Ecto neural progenitor cell (in vitro differentiated cells): ENCODE measurements at regions not wholly inside any gene's neighbourhood (a gene's known extent, or its start where the extent isn't known, plus 50 kb on each side); places are given as distances from the start of the nearest gene placed in this dataset.
"Not testable (repeated sequence)": the region's sequence is repeated elsewhere in the genome, so short reads cannot be mapped to it uniquely, and the experiment has no call there.

Source experiments
- DNase-seq: peaks from one replicate; pipeline ENCODE4 v3.0.0-alpha.2; 2018; ENCODE audit warnings: low spot score

- no peak for DNase-seq
Observed at GRCh38 chrX:82528525-82528924, 979.6 kb upstream of the POU3F4 start.

- no peak for DNase-seq
Observed at GRCh38 chrX:82534086-82534597, 973.9 kb upstream of the POU3F4 start.

GRCh38 chrX:82537205-82537604 is 970.9 kb upstream of the POU3F4 start:
- not testable (repeated sequence) for DNase-seq

- DNase-seq, result no peak
Observed at GRCh38 chrX:82541822-82542221, 966.3 kb upstream of the POU3F4 start.

GRCh38 chrX:82552201-82552600 is 955.9 kb upstream of the POU3F4 start:
- not testable (repeated sequence) for DNase-seq

- no peak for DNase-seq
Observed at GRCh38 chrX:82556588-82556987, 951.5 kb upstream of the POU3F4 start.

- no peak for DNase-seq
Observed at GRCh38 chrX:82585868-82586267, 922.2 kb upstream of the POU3F4 start.

- DNase-seq, result no peak
Observed at GRCh38 chrX:82589410-82589809, 918.7 kb upstream of the POU3F4 start.

GRCh38 chrX:82591421-82591820 is 916.7 kb upstream of the POU3F4 start:
- no peak for DNase-seq

GRCh38 chrX:82626978-82627377 is 881.1 kb upstream of the POU3F4 start:
- DNase-seq, result no peak

- DNase-seq, result no peak
Observed at GRCh38 chrX:82627568-82627967, 880.5 kb upstream of the POU3F4 start.

- DNase-seq, result no peak
Observed at GRCh38 chrX:82648062-82648461, 860.0 kb upstream of the POU3F4 start.

- DNase-seq, result no peak
Observed at GRCh38 chrX:82649645-82650044, 858.4 kb upstream of the POU3F4 start.

GRCh38 chrX:82658492-82658891 is 849.6 kb upstream of the POU3F4 start:
- DNase-seq, result no peak

GRCh38 chrX:82666355-82666754 is 841.7 kb upstream of the POU3F4 start:
- DNase-seq, result no peak

GRCh38 chrX:82675104-82675503 is 833.0 kb upstream of the POU3F4 start:
- no peak for DNase-seq

- DNase-seq, result no peak
Observed at GRCh38 chrX:82676386-82676785, 831.7 kb upstream of the POU3F4 start.

GRCh38 chrX:82677286-82677685 is 830.8 kb upstream of the POU3F4 start:
- DNase-seq, result no peak

GRCh38 chrX:82692991-82693390 is 815.1 kb upstream of the POU3F4 start:
- no peak for DNase-seq

GRCh38 chrX:82695066-82695465 is 813.0 kb upstream of the POU3F4 start:
- DNase-seq, result no peak

- DNase-seq, result no peak
Observed at GRCh38 chrX:82703551-82703950, 804.5 kb upstream of the POU3F4 start.

- peak; percentile 46 for DNase-seq
Observed at GRCh38 chrX:82711457-82711856, 796.6 kb upstream of the POU3F4 start.

- DNase-seq, result no peak
Observed at GRCh38 chrX:82721891-82722290, 786.2 kb upstream of the POU3F4 start.

- DNase-seq, result no peak
Observed at GRCh38 chrX:82723806-82724205, 784.3 kb upstream of the POU3F4 start.

GRCh38 chrX:82727436-82727835 is 780.7 kb upstream of the POU3F4 start:
- not testable (repeated sequence) for DNase-seq
